Mesenchymal stem cell (in vitro differentiated cells and primary cell): ENCODE measurements at regions not wholly inside any gene's neighbourhood (a gene's known extent, or its start where the extent isn't known, plus 50 kb on each side); places are given as distances from the start of the nearest gene placed in this dataset.

Experiments
- DNase-seq: peaks from one replicate; pipeline ENCODE4 v3.0.0-alpha.2; 2013
- H2AFZ ChIP-seq: one replicate; pipeline ENCODE4 v1.6.1; 2013; ENCODE audit warnings: low read depth, mild to moderate bottlenecking, control low read depth, inconsistent platforms, low read length, moderate library complexity
- H2AK5ac ChIP-seq: 2 replicates; pipeline ENCODE4 v1.6.1; 2013; ENCODE audit warnings: low read length, moderate library complexity, mild to moderate bottlenecking, inconsistent platforms; ENCODE audit not compliant: severe bottlenecking
- H2BK120ac ChIP-seq: one replicate; pipeline ENCODE4 v1.6.1; 2013; ENCODE audit warnings: low read depth, mild to moderate bottlenecking, inconsistent platforms, low read length, moderate library complexity
- H2BK12ac ChIP-seq, 2 experiments: one replicate each; pipeline ENCODE4 v1.6.1; 2013; ENCODE audit warnings: inconsistent platforms in 2 of 2, low read length in 2 of 2, mild to moderate bottlenecking in 2 of 2, moderate library complexity in 2 of 2, control low read depth in 1 of 2
- H2BK15ac ChIP-seq: one replicate; pipeline ENCODE4 v1.6.1; 2013; ENCODE audit warnings: mild to moderate bottlenecking, low read depth, inconsistent platforms; ENCODE audit not compliant: poor library complexity, severe bottlenecking
- H2BK5ac ChIP-seq: 2 replicates; pipeline ENCODE4 v1.6.1; 2013; ENCODE audit warnings: low read depth, mild to moderate bottlenecking, low read length, control low read depth, inconsistent platforms; ENCODE audit not compliant: poor library complexity, severe bottlenecking
- H3K14ac ChIP-seq, 2 experiments: one replicate each; pipeline ENCODE4 v1.6.1; 2013; ENCODE audit warnings: inconsistent platforms in 2 of 2, low read length in 2 of 2, control low read depth in 1 of 2, mild to moderate bottlenecking in 1 of 2, moderate library complexity in 1 of 2
- H3K18ac ChIP-seq, 2 experiments: one replicate each; pipeline ENCODE4 v1.6.1; 2013; ENCODE audit warnings: inconsistent platforms in 2 of 2, low read length in 2 of 2, control low read depth in 1 of 2, low read depth in 1 of 2, mild to moderate bottlenecking in 1 of 2
- H3K23ac ChIP-seq, 2 experiments: one replicate each; pipeline ENCODE4 v1.6.1; 2013; ENCODE audit warnings: inconsistent platforms in 2 of 2, low read length in 2 of 2, mild to moderate bottlenecking in 2 of 2, moderate library complexity in 2 of 2, control low read depth in 1 of 2
- H3K27ac ChIP-seq: 2 replicates; pipeline ENCODE4 v1.5.1; 2013; ENCODE audit warnings: mild to moderate bottlenecking, moderate library complexity, low read length, control low read depth, inconsistent platforms; ENCODE audit not compliant: poor library complexity, severe bottlenecking
- H3K27me3 ChIP-seq, 2 experiments: 2 replicates each; pipeline versions ENCODE4 v1.6.1 to v1.7.0; 2013; ENCODE audit warnings: low read length in 2 of 2, mild to moderate bottlenecking in 2 of 2, moderate library complexity in 2 of 2, control low read depth in 1 of 2, inconsistent platforms in 1 of 2; ENCODE audit not compliant: control insufficient read depth in 1 of 2, insufficient read depth in 1 of 2
- H3K36me3 ChIP-seq, 2 experiments: 2 replicates each; pipeline versions ENCODE4 v1.6.1 to v1.7.0; 2013; ENCODE audit warnings: low read length in 2 of 2, control low read depth in 1 of 2, inconsistent platforms in 1 of 2, low read depth in 1 of 2, mild to moderate bottlenecking in 1 of 2; ENCODE audit not compliant: insufficient read depth in 2 of 2, control insufficient read depth in 1 of 2
- H3K4ac ChIP-seq, 2 experiments: one replicate each; pipeline ENCODE4 v1.6.1; 2013; ENCODE audit warnings: inconsistent platforms in 2 of 2, low read length in 2 of 2, mild to moderate bottlenecking in 2 of 2, moderate library complexity in 2 of 2, control low read depth in 1 of 2, low read depth in 1 of 2
- H3K4me1 ChIP-seq: 2 replicates; pipeline ENCODE4 v1.6.1; 2013; ENCODE audit warnings: low read depth, low read length, control low read depth; ENCODE audit not compliant: control insufficient read depth, insufficient read depth
- H3K4me2 ChIP-seq: 2 replicates; pipeline ENCODE4 v1.6.1; 2013; ENCODE audit warnings: low read length, mild to moderate bottlenecking, inconsistent platforms; ENCODE audit not compliant: poor library complexity, severe bottlenecking
- H3K4me3 ChIP-seq, 2 experiments: 2 replicates each; pipeline versions ENCODE4 v1.5.1 to v1.7.0; 2013; ENCODE audit warnings: low read length in 2 of 2, mild to moderate bottlenecking in 2 of 2, control low read depth in 1 of 2, low read depth in 1 of 2; ENCODE audit not compliant: insufficient read depth in 1 of 2
- H3K79me1 ChIP-seq: replicated peaks from 2 replicates; pipeline ENCODE4 v1.6.1; 2013; ENCODE audit warnings: mild to moderate bottlenecking, control low read depth, low read length, inconsistent platforms; ENCODE audit not compliant: poor library complexity, severe bottlenecking
- H3K9ac ChIP-seq: 2 replicates; pipeline ENCODE4 v1.7.0; 2013; ENCODE audit warnings: mild to moderate bottlenecking, low read length, moderate library complexity
- H3K9me3 ChIP-seq: 2 replicates; pipeline ENCODE4 v1.7.0; 2013; ENCODE audit warnings: mild to moderate bottlenecking, low read length; ENCODE audit not compliant: control insufficient read depth
- H4K8ac ChIP-seq: one replicate; pipeline ENCODE4 v1.6.1; 2013; ENCODE audit warnings: inconsistent platforms, mild to moderate bottlenecking, low read length, moderate library complexity
- H4K91ac ChIP-seq: one replicate; pipeline ENCODE4 v1.6.1; 2013; ENCODE audit warnings: mild to moderate bottlenecking, low read length, inconsistent platforms
- WGBS: methylation state at CpG from one replicate; pipeline ENCODE4 v1.1.7; 2013; ENCODE audit warnings: mixed read lengths; 5-methylcytosine and 5-hydroxymethylcytosine counted together

DNA sequence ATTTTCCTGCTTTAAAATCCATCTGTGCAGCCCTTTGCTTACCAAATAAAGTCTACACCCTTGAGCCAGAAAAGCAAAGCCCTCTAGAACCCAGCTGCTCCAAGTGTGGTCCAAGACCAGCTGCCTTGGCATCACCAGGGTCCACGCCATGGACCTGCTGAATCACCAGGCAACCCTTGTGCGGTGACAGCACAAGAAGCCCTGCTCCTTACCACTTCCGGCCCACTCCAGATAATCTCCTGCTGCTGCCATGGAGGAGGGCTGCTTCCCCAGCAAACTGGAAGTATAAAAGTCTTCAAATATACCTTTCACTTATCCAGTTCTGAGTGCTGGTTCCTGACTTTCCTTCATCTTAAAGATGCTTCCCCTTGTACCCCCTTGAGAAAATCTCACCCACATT is 106.0 kb upstream of the PKDCC start:
- H2BK120ac ChIP-seq, result no peak overlapping the region
- peak overlapping the region; percentile 2 for H2BK15ac ChIP-seq
- H3K14ac ChIP-seq, result no peak overlapping the region
- H3K4me1 ChIP-seq, result peaks cover 9% of the 10 kb centered on the region
- H3K27ac ChIP-seq, result no peak overlapping the region
- no peak overlapping the region for H3K23ac ChIP-seq
- H4K91ac ChIP-seq, result peak overlapping the region; percentile 32
- peaks cover 0 to 25% of the 10 kb centered on the region in 2 experiments for H3K27me3 ChIP-seq
- H2BK5ac ChIP-seq, result no peak overlapping the region
- no peak overlapping the region for H3K9ac ChIP-seq
- no peak overlapping the region for H3K4me2 ChIP-seq
- H2BK12ac ChIP-seq, result peak overlapping the region; percentile 29 to 30
- no peak overlapping the region for H2AK5ac ChIP-seq
- no peak overlapping the region for H2AFZ ChIP-seq
- 79% methylated on average over 3 of the region's 3 CpGs for WGBS
- DNase-seq, result peak; percentile 43
- H3K36me3 ChIP-seq, result no peaks in the 10 kb centered on the region
- peaks cover 10% of the 10 kb centered on the region for H3K9me3 ChIP-seq
- H3K18ac ChIP-seq, result peak overlapping the region in 1 of 2 experiments; percentile 37
- no peak overlapping the region for H3K4me3 ChIP-seq
- no peak overlapping the region for H3K4ac ChIP-seq
- H3K79me1 ChIP-seq, result no peaks in the 10 kb centered on the region
- no peak overlapping the region for H4K8ac ChIP-seq

DNA sequence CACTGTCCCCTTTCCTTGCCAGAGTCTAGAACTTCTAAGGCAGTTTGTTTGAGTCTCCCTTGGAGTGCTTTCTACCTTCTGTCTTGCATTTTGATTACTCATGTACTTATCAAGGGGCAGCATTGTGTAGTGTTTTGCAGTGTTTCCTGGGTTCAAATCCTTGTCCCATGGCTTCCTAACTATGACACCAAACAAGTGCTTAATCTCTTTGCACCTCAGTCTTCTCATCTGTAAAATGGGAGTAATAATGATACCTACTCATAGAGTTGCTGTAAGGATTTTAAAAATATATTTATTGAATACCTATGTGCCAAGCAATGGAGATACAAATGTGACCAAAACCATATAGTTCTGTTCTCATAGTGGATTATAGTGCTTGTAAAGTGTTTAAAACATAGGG is 105.5 kb upstream of the PKDCC start:
- H4K91ac ChIP-seq, result no peak overlapping the region
- H2BK15ac ChIP-seq, result no peak overlapping the region
- no peak overlapping the region for H3K14ac ChIP-seq
- H3K4ac ChIP-seq, result no peak overlapping the region
- no peak overlapping the region for H3K4me2 ChIP-seq
- no peak overlapping the region for H4K8ac ChIP-seq
- no peak overlapping the region for H2AFZ ChIP-seq
- peaks cover 0 to 29% of the 10 kb centered on the region in 2 experiments for H3K27me3 ChIP-seq
- H3K23ac ChIP-seq, result no peak overlapping the region
- H2BK12ac ChIP-seq, result no peak overlapping the region
- no peak overlapping the region for H2BK120ac ChIP-seq
- H3K4me3 ChIP-seq, result no peak overlapping the region
- peaks cover 10% of the 10 kb centered on the region for H3K9me3 ChIP-seq
- no peak for DNase-seq
- peaks cover 9% of the 10 kb centered on the region for H3K4me1 ChIP-seq
- no peak overlapping the region for H3K27ac ChIP-seq
- no peak overlapping the region for H2BK5ac ChIP-seq
- no peak overlapping the region for H3K18ac ChIP-seq
- no peaks in the 10 kb centered on the region for H3K36me3 ChIP-seq
- no peak overlapping the region for H3K9ac ChIP-seq
- H2AK5ac ChIP-seq, result no peak overlapping the region
- H3K79me1 ChIP-seq, result no peaks in the 10 kb centered on the region

DNA sequence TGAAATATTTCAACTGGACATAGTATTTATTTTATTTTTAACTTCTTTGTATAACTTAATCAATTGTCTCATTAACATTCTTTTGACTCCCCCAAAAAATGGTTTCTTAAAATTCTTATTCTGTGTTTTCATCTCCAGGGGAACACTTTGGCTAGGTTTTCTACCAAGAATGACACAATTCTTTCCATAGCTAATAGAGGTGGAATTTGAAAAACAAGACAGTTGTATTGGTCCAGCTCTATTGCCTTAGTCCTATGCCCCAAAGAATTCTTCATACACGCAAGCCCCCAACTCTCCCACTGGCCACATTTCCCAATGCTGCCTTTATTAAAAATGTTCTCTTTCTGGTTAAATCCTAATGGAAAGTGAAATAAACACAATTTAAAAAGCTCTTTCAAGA is 104.7 kb upstream of the PKDCC start:
- no peaks in the 10 kb centered on the region for H3K36me3 ChIP-seq
- H2BK15ac ChIP-seq, result no peak overlapping the region
- H3K9ac ChIP-seq, result no peak overlapping the region
- H2AFZ ChIP-seq, result no peak overlapping the region
- H2BK12ac ChIP-seq, result no peak overlapping the region
- no peak overlapping the region for H3K4ac ChIP-seq
- H3K4me3 ChIP-seq, result no peak overlapping the region
- no peak overlapping the region for H2AK5ac ChIP-seq
- H3K18ac ChIP-seq, result no peak overlapping the region
- no peak overlapping the region for H3K4me2 ChIP-seq
- H3K27ac ChIP-seq, result no peak overlapping the region
- peaks cover 4 to 38% of the 10 kb centered on the region in 2 experiments for H3K27me3 ChIP-seq
- H3K14ac ChIP-seq, result no peak overlapping the region
- no peak for DNase-seq
- H2BK120ac ChIP-seq, result no peak overlapping the region
- no peak overlapping the region for H4K91ac ChIP-seq
- H3K4me1 ChIP-seq, result peaks cover 6% of the 10 kb centered on the region
- H4K8ac ChIP-seq, result no peak overlapping the region
- WGBS, result no CpG with 5 or more reads among the region's 1 CpG
- H3K23ac ChIP-seq, result no peak overlapping the region
- no peak overlapping the region for H2BK5ac ChIP-seq
- peaks cover 10% of the 10 kb centered on the region for H3K9me3 ChIP-seq
- no peaks in the 10 kb centered on the region for H3K79me1 ChIP-seq

DNA sequence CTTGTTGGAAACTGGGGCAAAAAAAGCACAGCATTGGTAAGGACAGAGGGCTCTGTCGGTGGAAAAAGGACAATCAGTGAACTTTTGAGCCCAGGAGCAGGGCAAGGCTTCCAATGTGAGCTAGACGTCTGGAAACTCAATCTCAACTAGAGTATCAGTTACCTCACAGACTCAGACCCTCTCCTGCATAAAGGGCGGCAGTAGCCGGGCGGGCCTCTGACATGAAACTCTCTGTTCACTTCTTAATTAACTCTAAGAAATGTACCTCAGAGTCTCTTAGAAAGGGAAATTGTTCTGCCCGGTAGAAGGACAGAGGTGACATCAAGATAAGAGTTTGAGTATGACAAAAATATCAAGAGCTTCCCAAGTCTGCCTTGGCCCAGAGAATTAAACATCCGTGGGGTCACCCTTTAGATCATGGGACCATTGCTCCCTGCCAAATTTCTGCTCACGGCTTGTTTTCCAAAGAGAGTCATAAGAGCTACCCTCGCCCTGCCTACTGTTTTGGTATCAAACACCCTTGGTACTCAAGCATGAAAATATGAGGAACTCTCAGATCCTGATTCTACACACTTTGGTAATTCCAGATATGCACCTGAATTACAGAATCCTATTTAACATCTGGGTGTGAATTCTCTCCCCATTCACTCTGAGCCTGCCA is 103.5 kb upstream of the PKDCC start:
- Histone ChIP-seq H2AFZ (no peak overlapping the region), H2BK5ac (no peak overlapping the region), H3K36me3 (no peaks in the 10 kb centered on the region), H3K27ac (no peak overlapping the region), H3K4me3 (no peak overlapping the region), H3K9ac (no peak overlapping the region), H4K8ac (no peak overlapping the region), H3K4me1 (no peaks in the 10 kb centered on the region), H2BK12ac (no peak overlapping the region), H2BK120ac (no peak overlapping the region), H2BK15ac (no peak overlapping the region), H4K91ac (no peak overlapping the region), H3K4ac (no peak overlapping the region), H3K79me1 (no peaks in the 10 kb centered on the region), H3K23ac (no peak overlapping the region), H3K4me2 (no peak overlapping the region), H2AK5ac (no peak overlapping the region), H3K14ac (no peak overlapping the region), H3K9me3 (peaks cover 10% of the 10 kb centered on the region), H3K27me3 (peaks cover 4 to 50% of the 10 kb centered on the region in 2 experiments), H3K18ac (no peak overlapping the region)
- 85% methylated on average over 9 of the region's 9 CpGs for WGBS
- no peak for DNase-seq
